Thymus (tissue), 11 donors: ENCODE measurements at regions not wholly inside any gene's neighbourhood (a gene's known extent, or its start where the extent isn't known, plus 50 kb on each side); places are given as distances from the start of the nearest gene placed in this dataset.

Source experiments
- DNase-seq, 9 donors: peaks; one replicate each; pipeline ENCODE4 v3.0.0-alpha.2; 2013; ENCODE audit warnings: low spot score in 9 of 9, low read depth in 6 of 9, missing footprints in 1 of 9
- H3K27ac ChIP-seq, 2 donors: one replicate each; pipeline ENCODE4 v1.5.1; 2013; ENCODE audit warnings: control low read depth in 1 of 2, low read depth in 1 of 2, low read length in 1 of 2, mild to moderate bottlenecking in 1 of 2, moderate library complexity in 1 of 2
- H3K27me3 ChIP-seq, 2 donors: one replicate each; pipeline ENCODE4 v1.5.1; 2013; ENCODE audit warnings: low read length in 1 of 2; ENCODE audit not compliant: control insufficient read depth in 2 of 2, insufficient read depth in 1 of 2
- H3K36me3 ChIP-seq, 2 donors: one replicate each; pipeline ENCODE4 v1.5.1; 2013; ENCODE audit warnings: low read length in 1 of 2, mild to moderate bottlenecking in 1 of 2, moderate library complexity in 1 of 2; ENCODE audit not compliant: control insufficient read depth in 2 of 2, insufficient read depth in 2 of 2
- H3K4me1 ChIP-seq, 2 donors: one replicate each; pipeline ENCODE4 v1.5.1; 2013; ENCODE audit warnings: low read length in 2 of 2; ENCODE audit not compliant: control insufficient read depth in 2 of 2, insufficient read depth in 2 of 2
- H3K4me3 ChIP-seq, 2 donors: one replicate each; pipeline ENCODE4 v1.5.1; 2013; ENCODE audit warnings: low read length in 2 of 2, control low read depth in 1 of 2, mild to moderate bottlenecking in 1 of 2
- H3K9me3 ChIP-seq, 2 donors: one replicate each; pipeline ENCODE4 v1.5.1; 2013; ENCODE audit warnings: low read length in 1 of 2, mild to moderate bottlenecking in 1 of 2; ENCODE audit not compliant: control insufficient read depth in 2 of 2, insufficient read depth in 1 of 2
- WGBS: extraction: QIAGEN DNeasy Blood & Tissue Kit; methylation state at CpG from one replicate; pipeline ENCODE4 v1.1.7; 2013; 5-methylcytosine and 5-hydroxymethylcytosine counted together
- donor health status: healthy.

- no peaks in the 10 kb centered on the region for H3K27me3 ChIP-seq
- no peaks in the 10 kb centered on the region for H3K9me3 ChIP-seq
- no peak overlapping the region for H3K27ac ChIP-seq
- H3K4me1 ChIP-seq: no peaks in the 10 kb centered on the region
- H3K36me3 ChIP-seq: no peaks in the 10 kb centered on the region
- no peak for DNase-seq
- H3K4me3 ChIP-seq: no peak overlapping the region
Observed at GRCh38 chr12:88925454-88925853, 345.2 kb upstream of the KITLG start.

DNA sequence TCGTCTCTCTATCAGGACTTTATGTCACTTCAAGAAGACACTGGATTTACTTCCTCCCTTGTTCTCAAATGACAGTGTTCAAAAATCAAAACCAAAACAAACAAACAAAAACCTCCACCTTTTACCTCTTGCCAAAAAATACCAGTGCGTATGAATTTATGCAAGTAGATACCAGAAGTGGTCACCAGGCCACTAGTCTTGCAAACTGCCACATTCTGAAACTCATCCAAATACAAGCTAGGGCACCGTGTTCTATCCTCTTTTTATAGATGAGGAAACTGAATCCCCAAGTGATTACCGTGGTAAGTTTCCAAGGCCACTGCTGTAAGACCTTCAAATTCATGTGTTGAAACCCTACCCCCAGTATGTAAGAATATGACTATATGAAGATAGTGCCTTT, 343.9 kb upstream of the KITLG start:
- no peaks in the 10 kb centered on the region for H3K9me3 ChIP-seq
- WGBS: 92% methylated on average over 4 of the region's 4 CpGs
- no peaks in the 10 kb centered on the region for H3K27me3 ChIP-seq
- no peak overlapping the region for H3K4me3 ChIP-seq
- H3K36me3 ChIP-seq: no peaks in the 10 kb centered on the region
- DNase-seq: no peak
- no peak overlapping the region for H3K27ac ChIP-seq
- H3K4me1 ChIP-seq: no peaks in the 10 kb centered on the region

DNA sequence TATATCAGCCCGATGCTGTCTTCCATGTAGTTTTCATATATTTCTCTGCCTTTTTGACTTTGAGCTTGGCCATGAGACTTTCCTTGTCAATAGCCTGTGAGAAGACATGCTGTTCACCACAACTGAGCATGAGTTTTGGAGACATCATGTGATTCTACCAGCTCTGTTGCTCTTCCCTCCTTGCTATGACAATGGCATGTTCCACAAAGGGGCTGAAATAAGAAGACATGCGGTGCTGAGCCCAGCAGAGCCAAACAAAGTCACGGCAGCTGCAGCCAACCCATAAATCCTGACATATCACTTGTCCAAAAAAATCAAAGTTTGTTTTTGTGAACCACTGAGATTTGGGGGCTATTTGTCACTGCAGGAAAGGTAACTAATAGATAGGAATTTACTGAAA, 343.4 kb upstream of the KITLG start:
- 88% methylated on average over 3 of the region's 3 CpGs for WGBS
- Histone ChIP-seq H3K4me3 (no peak overlapping the region), H3K4me1 (no peaks in the 10 kb centered on the region), H3K27me3 (no peaks in the 10 kb centered on the region), H3K36me3 (no peaks in the 10 kb centered on the region), H3K27ac (no peak overlapping the region), H3K9me3 (no peaks in the 10 kb centered on the region)
- DNase-seq: no peak

DNA sequence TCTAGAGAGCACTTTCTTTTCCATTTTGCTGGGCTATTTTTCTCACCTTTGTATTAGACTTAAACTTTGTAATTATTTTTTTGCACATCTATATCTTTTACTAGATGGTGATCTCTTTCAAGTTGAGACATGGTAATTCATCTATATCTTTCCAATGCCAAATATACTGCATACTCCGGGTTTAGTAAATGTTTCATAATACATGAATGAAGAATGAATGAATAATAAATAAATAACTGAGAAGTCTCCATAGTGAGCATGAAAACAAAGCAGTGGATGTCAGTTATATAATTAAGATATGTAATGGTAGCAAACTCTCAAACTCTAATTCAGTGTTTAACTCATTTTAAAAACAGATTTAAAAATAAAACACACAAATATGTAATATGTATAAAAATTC, 342.5 kb upstream of the KITLG start:
- WGBS: 97% methylated on average over 1 of the region's 1 CpG
- H3K27me3 ChIP-seq: no peaks in the 10 kb centered on the region
- DNase-seq: no peak
- H3K9me3 ChIP-seq: no peaks in the 10 kb centered on the region
- H3K36me3 ChIP-seq: no peaks in the 10 kb centered on the region
- no peak overlapping the region for H3K4me3 ChIP-seq
- H3K27ac ChIP-seq: no peak overlapping the region
- H3K4me1 ChIP-seq: no peaks in the 10 kb centered on the region

DNA sequence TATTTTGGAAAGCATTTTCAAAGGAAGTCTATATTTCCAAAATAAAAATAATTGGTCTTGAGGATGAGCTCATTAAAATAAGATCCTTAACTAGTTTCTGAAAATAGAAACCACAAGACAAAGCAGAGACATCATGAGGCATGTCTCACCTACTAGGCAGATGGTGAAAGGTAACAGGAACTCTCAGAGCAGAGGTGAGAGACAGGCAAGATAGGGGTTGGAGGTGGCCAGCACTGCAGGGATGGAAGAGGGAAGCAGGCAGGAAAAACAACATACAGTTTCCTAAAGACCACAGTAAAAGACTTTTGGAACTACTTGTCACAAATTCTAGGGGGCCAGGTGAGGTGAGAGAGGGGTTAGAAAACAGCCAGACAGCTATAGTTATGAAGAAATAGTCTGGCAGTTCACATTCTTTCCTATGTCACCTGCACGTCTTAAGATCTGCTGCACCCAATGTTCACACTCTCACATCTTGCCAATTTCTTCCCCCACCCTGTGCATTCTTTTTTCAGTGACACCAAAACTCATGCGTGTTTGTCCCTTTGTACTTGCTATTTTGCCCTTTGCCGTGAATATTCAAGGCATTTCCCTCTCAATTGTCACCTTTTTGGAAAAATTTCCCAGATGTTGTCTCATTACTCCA, 341.7 kb upstream of the KITLG start:
- DNase-seq: no peak
- WGBS: 88% methylated on average over 3 of the region's 3 CpGs

DNA sequence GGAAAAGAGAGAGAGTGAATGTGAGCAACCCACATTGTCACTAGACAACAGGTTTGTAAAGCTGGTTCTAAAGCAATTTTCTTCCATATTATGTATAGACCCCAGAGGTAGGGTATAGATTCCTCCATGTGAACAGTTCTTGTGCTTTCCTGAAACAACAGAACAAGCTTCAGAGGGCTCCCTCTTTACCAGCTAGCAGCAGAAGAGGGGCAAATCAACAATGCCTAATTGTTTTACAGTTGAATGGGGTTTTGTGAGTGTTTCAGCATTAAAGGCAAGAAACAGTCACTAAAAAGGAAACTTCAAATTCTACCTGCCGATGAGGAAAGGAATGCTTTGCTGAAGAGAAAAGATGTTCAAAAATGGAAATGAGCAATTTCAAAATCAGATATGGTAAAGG, 341.2 kb upstream of the KITLG start:
- Histone ChIP-seq H3K4me1 (no peaks in the 10 kb centered on the region), H3K9me3 (no peaks in the 10 kb centered on the region), H3K4me3 (no peak overlapping the region), H3K27me3 (no peaks in the 10 kb centered on the region), H3K27ac (no peak overlapping the region), H3K36me3 (no peaks in the 10 kb centered on the region)
- no peak for DNase-seq
- 84% methylated on average over 1 of the region's 1 CpG for WGBS

More for the DNA sequence above, 341.7 kb upstream of the KITLG start:
- Histone ChIP-seq H3K9me3 (no peaks in the 10 kb centered on the region), H3K27me3 (no peaks in the 10 kb centered on the region), H3K36me3 (no peaks in the 10 kb centered on the region), H3K27ac (no peak overlapping the region), H3K4me1 (no peaks in the 10 kb centered on the region), H3K4me3 (no peak overlapping the region)

GRCh38 chr12:88918161-88918560, 337.9 kb upstream of the KITLG start:
- Histone ChIP-seq H3K4me3 (no peak overlapping the region), H3K4me1 (no peaks in the 10 kb centered on the region), H3K36me3 (no peaks in the 10 kb centered on the region), H3K27me3 (no peaks in the 10 kb centered on the region), H3K27ac (no peak overlapping the region), H3K9me3 (peaks cover 0 to 9% of the 10 kb centered on the region in 2 donors)
- DNase-seq: no peak
- 86% methylated on average over 1 of the region's 1 CpG for WGBS

- H3K4me1 ChIP-seq: no peaks in the 10 kb centered on the region
- DNase-seq: no peak
- 69% methylated on average over 2 of the region's 2 CpGs for WGBS
- no peaks in the 10 kb centered on the region for H3K36me3 ChIP-seq
- no peaks in the 10 kb centered on the region for H3K27me3 ChIP-seq
- no peak overlapping the region for H3K4me3 ChIP-seq
- peaks cover 0 to 9% of the 10 kb centered on the region in 2 donors for H3K9me3 ChIP-seq
- H3K27ac ChIP-seq: no peak overlapping the region
Observed at GRCh38 chr12:88914967-88915366, 334.7 kb upstream of the KITLG start.

- H3K9me3 ChIP-seq: no peaks in the 10 kb centered on the region
- H3K4me3 ChIP-seq: no peak overlapping the region
- H3K36me3 ChIP-seq: no peaks in the 10 kb centered on the region
- H3K4me1 ChIP-seq: no peaks in the 10 kb centered on the region
- H3K27me3 ChIP-seq: no peaks in the 10 kb centered on the region
- 87% methylated on average over 2 of the region's 2 CpGs for WGBS
- no peak overlapping the region for H3K27ac ChIP-seq
- no peak for DNase-seq
Observed at GRCh38 chr12:88909510-88909909, 329.2 kb upstream of the KITLG start.

DNA sequence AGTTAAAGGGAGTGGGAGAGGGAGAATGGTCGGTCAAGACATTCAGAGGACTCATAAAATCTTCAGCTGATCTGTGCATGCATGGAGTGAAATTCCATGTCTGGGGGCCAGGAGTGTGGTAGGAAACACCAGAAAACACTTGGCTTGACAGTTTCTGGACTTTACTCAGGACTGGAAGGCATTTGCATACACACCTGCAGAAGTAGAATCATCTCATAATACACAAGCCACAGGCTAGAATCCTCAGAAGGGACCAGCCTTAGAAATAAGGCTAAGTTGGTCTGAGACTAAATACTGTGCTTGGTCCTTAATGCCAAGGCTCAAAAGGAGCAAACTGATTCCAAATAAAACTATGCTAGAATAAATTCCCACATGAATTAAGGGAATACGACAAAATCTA, 328.1 kb upstream of the KITLG start:
- H3K4me3 ChIP-seq: no peak overlapping the region
- no peaks in the 10 kb centered on the region for H3K27me3 ChIP-seq
- DNase-seq: no peak
- no peak overlapping the region for H3K27ac ChIP-seq
- H3K36me3 ChIP-seq: no peaks in the 10 kb centered on the region
- no peaks in the 10 kb centered on the region for H3K9me3 ChIP-seq
- no peaks in the 10 kb centered on the region for H3K4me1 ChIP-seq
- WGBS: 97% methylated on average over 2 of the region's 2 CpGs
